ENCODE measurements at regions not wholly inside any gene's neighbourhood (a gene's known extent, or its start where the extent isn't known, plus 50 kb on each side); places are given as distances from the start of the nearest gene placed in this dataset.

DNA sequence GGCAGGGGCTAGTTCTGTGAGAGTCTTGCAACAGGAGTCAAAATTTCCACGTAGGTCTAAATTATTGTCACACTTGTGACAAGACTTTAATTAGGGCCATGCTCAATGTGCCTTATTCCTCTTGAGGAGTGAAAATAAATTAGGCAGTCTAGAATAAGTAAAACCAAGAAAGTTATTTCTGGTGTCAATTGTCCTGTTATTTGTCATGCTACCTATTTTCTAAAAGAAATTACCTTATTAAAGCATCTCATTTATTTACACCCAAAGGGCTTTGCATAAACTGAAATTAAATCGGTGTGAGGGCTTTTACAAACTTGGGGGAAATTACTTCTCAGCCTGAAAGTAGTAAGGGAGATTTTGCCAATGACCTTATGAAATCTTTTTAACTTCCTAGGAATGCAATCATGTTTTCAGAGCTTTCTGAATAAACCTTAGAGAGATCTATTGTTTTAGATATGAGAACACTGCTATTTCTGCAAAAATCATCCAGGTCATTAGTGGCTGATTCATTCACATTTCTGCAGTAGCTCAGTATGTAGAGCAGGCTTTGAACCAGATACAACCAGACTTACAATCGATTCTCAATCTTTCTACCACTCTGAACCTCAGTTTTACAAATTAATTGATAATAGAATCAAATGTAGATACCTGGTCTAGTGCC lies 221.2 kb upstream of the SAMSN1 start:
- H3K9ac ChIP-seq (ENCODE audit: extremely low read depth, insufficient read length, low read length): no peak overlapping the region
- no peak for DNase-seq
- no peak overlapping the region for H3K4me2 ChIP-seq (ENCODE audit: insufficient read depth, insufficient read length, low read length)
- H3K79me1 ChIP-seq (ENCODE audit: insufficient read depth, low read depth, low read length, poor library complexity, severe bottlenecking): no peaks in the 10 kb centered on the region
- H4K20me1 ChIP-seq (ENCODE audit: control insufficient read depth, insufficient read depth, insufficient read length): no peaks in the 10 kb centered on the region
- H3K9me3 ChIP-seq (ENCODE audit: control insufficient read depth, low read depth, low read length): no peaks in the 10 kb centered on the region
- H3K9me3 Mint-ChIP-seq: no peaks in the 10 kb centered on the region
- H2BK120ac ChIP-seq (ENCODE audit: low read depth, low read length, poor library complexity, severe bottlenecking): no peak overlapping the region
- H3K4me1 Mint-ChIP-seq: no peaks in the 10 kb centered on the region
- no peaks in the 10 kb centered on the region for H3K23me2 ChIP-seq (ENCODE audit: insufficient read length, low read depth, low read length, poor library complexity, severe bottlenecking)
- no CpG with 5 or more reads among the region's 3 CpGs for WGBS (ENCODE audit: extremely low coverage, insufficient read length, low lambda C conversion rate)
- H3K27me3 ChIP-seq (ENCODE audit: insufficient read depth, low read length): no peaks in the 10 kb centered on the region
- no peak overlapping the region for H4K5ac ChIP-seq (ENCODE audit: insufficient read length, low read depth, low read length)
- no peak overlapping the region for H3T11ph ChIP-seq (ENCODE audit: low read length)
- no peak overlapping the region for H3K27ac Mint-ChIP-seq
- H3K27me3 Mint-ChIP-seq (ENCODE audit: low read depth): no peaks in the 10 kb centered on the region
- no peak overlapping the region for H2AFZ ChIP-seq (ENCODE audit: low read length)
- H3K23ac ChIP-seq (ENCODE audit: insufficient read length, low read depth, low read length): no peak overlapping the region
- H4K8ac ChIP-seq (replicated peaks; ENCODE audit: insufficient read length, low read depth, low read length): no peak overlapping the region
- no peaks in the 10 kb centered on the region for H3K79me2 ChIP-seq (ENCODE audit: insufficient read depth, low read length)
- H3K36me3 Mint-ChIP-seq (ENCODE audit: insufficient read depth in 1 of 3, low read depth in 3 of 3): no peaks in the 10 kb centered on the region
- no peak overlapping the region for H3K4ac ChIP-seq (ENCODE audit: low read depth, low read length)
- no peak overlapping the region for H4K91ac ChIP-seq (ENCODE audit: insufficient read length, low read depth, low read length)
- H2AK5ac ChIP-seq (ENCODE audit: insufficient read length, low read length): no peak overlapping the region
- no peak overlapping the region for H3K27ac ChIP-seq (ENCODE audit: insufficient read length, low read depth, low read length)
- no peak overlapping the region for H2BK15ac ChIP-seq (ENCODE audit: low read depth, low read length)
- no peak overlapping the region for H3K18ac ChIP-seq (ENCODE audit: insufficient read length, low read depth, low read length)
- H3K14ac ChIP-seq (ENCODE audit: insufficient read depth, low read length): no peak overlapping the region
- H2BK5ac ChIP-seq (ENCODE audit: insufficient read length, low read length): no peak overlapping the region
- no peak overlapping the region for H3K56ac ChIP-seq (ENCODE audit: insufficient read length, low read depth, low read length)
- H3K4me3 Mint-ChIP-seq: no peak overlapping the region
- no peak overlapping the region for H2BK12ac ChIP-seq (ENCODE audit: insufficient read length, low read depth, low read length)
- H3K4me1 ChIP-seq (ENCODE audit: insufficient read depth, low read length): no peaks in the 10 kb centered on the region
- no peak overlapping the region for H2BK20ac ChIP-seq (ENCODE audit: low read depth, low read length, poor library complexity, severe bottlenecking)
- TF ChIP-seq, protein P1, sequence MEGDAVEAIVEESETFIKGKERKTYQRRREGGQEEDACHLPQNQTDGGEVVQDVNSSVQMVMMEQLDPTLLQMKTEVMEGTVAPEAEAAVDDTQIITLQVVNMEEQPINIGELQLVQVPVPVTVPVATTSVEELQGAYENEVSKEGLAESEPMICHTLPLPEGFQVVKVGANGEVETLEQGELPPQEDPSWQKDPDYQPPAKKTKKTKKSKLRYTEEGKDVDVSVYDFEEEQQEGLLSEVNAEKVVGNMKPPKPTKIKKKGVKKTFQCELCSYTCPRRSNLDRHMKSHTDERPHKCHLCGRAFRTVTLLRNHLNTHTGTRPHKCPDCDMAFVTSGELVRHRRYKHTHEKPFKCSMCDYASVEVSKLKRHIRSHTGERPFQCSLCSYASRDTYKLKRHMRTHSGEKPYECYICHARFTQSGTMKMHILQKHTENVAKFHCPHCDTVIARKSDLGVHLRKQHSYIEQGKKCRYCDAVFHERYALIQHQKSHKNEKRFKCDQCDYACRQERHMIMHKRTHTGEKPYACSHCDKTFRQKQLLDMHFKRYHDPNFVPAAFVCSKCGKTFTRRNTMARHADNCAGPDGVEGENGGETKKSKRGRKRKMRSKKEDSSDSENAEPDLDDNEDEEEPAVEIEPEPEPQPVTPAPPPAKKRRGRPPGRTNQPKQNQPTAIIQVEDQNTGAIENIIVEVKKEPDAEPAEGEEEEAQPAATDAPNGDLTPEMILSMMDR (conservative IDR thresholded peaks at IDR 0.05): no peak

All from H9 (cell line).